WI38 (cell line): ENCODE measurements at regions not wholly inside any gene's neighbourhood (a gene's known extent, or its start where the extent isn't known, plus 50 kb on each side); places are given as distances from the start of the nearest gene placed in this dataset.
"Not testable (repeated sequence)": the region's sequence is repeated elsewhere in the genome, so short reads cannot be mapped to it uniquely, and the experiment has no call there.

Source experiments
- H3K4me3 ChIP-seq: 2 replicates; pipeline ENCODE4 v1.5.1; 2011; ENCODE audit warnings: low read depth, mild to moderate bottlenecking, control low read depth, low read length
- TF ChIP-seq, protein P1 (sequence below): IDR thresholded peaks from 2 replicates; pipeline ENCODE4 v1.5.1; 2012; ENCODE audit warnings: low read depth, mild to moderate bottlenecking, control low read depth, low read length

DNA sequence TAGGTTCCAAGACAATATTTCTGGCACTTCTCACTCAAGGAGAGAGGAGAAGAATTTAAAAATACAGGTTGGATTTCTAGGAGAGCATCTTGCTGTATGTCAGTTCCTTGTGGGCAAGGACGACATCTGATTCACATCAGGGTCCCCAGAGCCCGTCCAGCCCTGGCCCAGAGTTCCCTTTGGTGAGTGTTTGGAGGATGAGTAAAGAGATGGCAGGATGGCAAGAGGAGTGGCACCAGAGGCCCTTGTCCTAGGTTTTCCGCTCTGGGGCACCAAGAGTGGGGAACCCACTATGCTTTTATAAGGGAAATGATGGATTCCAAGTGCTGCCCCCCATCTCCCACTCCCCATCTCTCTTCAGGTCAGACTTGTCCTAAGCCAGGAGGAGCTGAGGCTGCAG is 181.8 kb downstream of the TBC1D2B start:
- TF ChIP-seq, protein P1, sequence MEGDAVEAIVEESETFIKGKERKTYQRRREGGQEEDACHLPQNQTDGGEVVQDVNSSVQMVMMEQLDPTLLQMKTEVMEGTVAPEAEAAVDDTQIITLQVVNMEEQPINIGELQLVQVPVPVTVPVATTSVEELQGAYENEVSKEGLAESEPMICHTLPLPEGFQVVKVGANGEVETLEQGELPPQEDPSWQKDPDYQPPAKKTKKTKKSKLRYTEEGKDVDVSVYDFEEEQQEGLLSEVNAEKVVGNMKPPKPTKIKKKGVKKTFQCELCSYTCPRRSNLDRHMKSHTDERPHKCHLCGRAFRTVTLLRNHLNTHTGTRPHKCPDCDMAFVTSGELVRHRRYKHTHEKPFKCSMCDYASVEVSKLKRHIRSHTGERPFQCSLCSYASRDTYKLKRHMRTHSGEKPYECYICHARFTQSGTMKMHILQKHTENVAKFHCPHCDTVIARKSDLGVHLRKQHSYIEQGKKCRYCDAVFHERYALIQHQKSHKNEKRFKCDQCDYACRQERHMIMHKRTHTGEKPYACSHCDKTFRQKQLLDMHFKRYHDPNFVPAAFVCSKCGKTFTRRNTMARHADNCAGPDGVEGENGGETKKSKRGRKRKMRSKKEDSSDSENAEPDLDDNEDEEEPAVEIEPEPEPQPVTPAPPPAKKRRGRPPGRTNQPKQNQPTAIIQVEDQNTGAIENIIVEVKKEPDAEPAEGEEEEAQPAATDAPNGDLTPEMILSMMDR: no peak
- H3K4me3 ChIP-seq: no peak overlapping the region

DNA sequence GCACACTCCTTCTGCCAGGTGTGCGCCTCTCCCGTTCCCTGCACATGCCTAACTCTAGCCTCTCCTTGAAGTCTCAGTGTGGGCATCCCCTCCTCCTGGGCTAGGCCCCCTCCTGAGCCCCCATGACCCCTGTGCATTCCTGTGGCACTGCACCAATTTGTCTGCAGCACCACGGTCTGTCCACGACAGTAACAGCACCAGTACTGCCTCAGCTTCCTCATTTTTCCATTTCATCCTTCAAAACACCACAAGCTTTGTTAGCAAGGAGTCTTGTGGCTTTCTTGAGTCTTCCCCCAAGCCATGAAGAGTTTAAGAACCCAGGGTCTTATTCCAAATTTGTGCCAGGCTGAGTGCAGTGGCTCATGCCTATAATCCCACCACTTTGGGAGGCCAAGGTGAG is 182.4 kb downstream of the TBC1D2B start:
- H3K4me3 ChIP-seq: not testable (repeated sequence)

DNA sequence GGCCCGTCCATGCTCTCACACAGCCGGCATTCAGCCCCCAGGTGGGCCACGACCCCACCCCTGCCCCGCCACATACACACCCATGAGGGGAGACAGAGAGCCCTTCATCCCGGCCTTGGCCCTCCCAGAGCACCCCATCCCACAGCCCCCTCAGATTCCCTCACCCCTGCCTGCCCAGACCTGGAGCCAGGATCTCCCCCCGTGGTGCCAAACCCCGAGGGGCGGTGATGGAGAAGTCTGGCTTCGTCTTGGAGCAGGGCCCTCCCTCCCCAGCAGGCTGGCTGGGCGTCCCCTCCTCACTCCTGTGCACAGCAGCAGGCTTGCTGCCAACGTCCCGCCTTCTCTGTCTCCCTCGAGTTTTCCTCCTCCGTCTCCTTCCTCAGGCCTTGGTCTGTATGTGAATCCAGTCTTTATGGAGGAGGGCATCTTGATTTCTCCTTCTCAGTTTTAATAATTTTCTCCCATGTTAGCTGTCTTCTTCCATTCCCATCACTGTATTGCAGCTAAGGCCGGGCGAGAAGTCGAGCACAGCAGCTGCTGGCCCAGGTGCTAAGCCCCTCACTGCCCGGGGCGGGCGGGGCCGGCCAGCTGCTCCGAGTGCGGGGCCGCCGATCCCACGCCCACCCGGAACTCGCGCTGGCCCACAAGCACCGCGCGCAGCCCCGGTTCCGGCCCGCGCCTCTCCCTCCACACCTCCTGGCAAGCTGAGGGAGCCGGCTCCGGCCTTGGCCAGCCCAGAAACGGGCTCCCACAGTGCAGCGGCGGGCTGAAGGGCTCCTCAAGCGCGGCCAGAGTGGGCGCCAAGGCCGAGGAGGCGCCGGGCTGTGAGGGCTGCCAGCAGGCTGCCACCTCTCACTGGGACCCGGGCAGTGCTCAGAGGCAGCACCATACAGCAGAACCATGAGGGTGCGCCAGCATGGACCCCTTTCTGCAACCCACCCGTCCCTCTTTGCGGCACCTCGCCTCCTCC is 183.6 kb downstream of the TBC1D2B start:
- H3K4me3 ChIP-seq: not testable (repeated sequence)

DNA sequence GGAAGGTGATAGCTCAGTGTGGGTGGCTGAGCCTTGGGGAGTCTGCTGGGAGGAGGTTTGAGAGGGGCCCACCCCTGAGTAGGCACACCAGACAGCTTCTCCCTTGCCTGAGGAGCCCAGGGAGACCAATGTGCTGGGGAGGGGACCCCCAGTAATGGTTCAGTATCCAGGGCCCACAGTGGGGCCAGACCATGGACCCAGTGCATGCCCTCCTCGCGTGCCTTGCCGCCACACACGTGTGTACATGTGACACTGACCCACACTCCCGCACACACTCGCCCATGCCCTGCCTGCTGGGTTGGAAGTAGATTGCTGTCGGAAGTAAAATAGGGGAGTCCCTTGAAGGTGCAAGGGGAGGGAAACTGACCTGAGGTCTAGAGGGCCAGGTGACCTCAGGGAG is 184.3 kb downstream of the TBC1D2B start:
- H3K4me3 ChIP-seq: not testable (repeated sequence)

DNA sequence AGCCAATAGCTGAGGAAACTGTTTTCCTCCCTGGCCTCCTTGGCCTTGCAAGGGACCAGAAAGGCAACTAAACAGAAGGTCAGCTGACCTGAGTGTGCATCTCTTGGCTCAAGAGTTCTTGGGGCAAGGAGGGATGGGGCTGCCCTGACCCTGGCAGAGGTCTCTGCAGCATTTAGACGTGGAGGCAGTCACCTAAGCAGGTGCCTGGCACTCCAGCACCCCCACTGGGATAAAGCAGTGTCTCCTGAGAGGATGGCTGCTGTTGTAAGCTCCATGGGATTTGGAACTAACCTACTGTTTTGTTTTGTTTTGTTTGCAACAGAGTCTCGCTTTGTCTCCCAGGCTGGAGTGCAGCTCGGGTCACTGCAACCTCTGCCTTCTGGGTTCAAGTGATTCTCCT is 185.2 kb downstream of the TBC1D2B start:
- TF ChIP-seq, protein P1: no peak

DNA sequence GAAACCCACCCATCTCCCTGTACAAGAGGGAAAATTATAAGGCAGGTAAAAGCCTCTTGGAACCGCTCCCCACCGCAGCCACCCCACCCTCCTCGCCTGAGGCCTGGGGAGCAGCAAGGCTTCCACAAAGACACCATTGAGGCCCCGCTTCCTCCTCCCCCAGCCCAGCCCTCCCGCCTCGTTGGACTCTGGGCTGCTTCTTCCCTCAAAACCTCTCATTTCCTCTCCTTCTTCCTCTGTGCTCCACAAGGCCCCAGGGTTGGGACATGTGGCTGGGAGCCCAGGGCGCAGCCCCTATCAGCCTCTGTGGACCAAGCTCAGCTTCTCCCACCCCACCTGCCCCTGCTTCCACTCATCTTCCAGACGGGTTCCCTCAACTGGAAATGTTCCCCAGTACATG is 185.6 kb downstream of the TBC1D2B start:
- H3K4me3 ChIP-seq: not testable (repeated sequence)

More for the DNA sequence above, 185.2 kb downstream of the TBC1D2B start:
- H3K4me3 ChIP-seq: no peak overlapping the region

DNA sequence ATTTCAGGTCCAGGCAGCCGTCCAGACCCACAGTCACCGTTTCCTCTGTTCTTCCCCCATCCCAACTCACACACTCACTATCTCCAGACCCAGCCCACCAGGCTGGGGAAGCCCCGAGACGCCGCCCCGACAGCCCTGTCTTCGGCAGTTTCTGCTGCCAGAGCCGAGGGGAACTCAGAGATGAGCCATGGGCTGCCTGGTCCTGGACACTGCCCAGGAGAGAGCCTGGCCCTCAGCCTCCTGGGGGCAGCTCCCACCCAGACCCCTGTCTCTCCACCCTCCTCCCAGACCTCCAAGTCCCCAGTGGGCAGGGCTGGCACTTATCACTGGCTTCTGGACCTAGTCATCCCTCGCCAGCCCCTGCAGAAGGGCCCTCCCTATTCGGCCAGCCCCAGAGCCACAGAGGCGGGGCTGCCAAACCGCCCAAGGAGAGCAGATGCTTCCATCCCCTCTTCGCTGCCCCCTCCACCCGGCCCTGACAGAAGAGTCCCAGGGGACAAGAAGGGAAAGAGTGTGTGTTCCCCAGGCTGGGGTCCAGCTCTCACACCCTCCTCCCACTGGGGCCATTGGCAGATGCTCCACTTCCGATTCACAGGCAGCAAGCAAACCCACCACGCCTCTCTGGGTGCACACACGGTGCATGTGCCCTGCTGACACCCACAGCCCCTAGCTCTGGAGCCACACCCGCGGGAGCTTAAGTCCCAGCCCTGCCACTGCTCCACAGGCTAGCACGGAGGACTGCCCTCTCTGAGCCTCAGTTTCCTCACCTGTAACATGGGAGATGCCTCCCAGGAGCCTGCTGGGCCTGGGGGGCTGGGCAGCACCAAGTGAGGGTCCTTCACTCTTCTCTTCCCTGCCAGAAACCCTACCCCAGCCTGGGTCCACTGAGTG is 186.4 kb downstream of the TBC1D2B start:
- H3K4me3 ChIP-seq: not testable (repeated sequence)

DNA sequence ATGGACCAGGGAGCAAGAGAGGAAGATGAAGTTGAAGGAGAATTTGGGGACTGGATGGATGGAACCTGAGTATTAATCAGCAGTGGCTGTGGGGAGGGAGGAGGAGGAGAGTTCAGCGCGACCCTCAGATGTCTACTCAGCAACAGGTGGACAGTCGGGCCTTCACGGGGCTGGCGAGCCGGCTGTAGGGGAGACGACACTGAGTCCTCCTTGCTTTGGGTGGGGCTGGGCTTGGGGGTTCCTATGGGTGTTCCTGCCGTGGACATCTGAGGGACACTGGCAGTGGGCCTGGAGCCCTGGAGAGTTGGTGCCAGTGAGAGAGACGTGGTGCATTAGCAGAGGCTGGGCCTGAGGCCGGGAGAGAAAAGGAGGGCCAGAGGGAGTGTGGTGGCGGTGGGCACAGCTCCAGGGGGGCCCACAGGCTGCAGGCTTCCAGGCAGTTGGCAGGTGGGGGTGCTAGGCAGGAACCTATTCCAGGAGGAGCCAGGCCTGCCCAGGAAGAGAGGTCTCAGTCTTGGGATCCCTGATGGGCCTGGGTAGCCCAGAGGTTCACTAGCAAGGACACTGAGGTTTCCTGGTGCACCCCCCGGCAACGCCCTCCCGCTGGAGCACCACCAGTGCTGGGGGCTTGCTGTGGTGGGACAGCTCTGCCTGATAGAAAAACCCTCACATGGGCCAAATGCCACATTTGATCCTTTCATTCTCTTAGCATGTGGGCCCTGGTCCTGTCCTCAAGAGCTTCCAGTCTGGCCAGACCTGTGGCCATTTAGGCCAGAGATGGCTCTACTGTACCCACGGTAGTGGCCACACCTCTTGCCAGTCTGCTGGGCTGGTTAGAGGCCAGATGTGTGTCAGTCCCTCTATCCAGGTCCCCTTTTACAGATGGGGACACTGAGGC is 187.4 kb downstream of the TBC1D2B start:
- H3K4me3 ChIP-seq: not testable (repeated sequence)

DNA sequence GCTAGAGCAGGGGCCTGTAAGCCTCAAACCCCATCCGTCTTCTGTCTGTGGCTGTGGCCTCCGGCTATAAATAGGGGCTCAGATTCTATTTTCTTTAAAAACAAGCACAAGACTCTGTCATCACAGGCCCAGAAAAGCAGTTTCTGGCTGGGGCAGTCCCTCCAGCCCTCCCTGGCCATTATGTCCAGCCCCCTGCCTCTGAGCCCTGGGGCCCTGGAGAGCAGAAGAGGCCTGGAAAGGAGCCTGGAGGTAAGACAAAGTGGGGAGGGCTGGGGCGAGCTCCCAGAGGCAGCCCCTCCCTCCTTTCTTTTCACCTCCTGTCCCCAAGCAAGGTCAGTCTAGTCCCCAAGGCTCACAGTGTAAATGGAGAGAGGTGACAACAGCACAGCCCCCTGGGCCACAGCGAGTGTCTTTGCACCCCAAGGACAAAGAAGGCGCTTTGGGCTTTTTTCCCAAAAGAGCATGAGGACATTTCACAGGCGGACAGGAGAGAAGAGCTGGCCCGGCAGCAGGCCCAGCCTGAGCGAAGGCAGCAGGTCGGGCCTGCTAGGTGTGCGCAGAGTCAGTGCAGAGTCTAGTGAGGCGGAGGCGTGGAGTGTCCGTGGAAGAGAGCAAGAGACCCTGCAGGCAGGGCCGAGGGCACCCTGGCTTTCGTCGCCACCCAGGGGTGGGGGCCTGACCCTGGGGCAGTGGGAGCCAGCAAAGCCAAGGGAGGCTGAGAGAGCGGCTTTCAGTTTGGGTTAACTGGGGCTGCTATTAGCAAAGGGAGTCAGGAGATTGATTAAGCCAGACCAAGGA is 188.3 kb downstream of the TBC1D2B start:
- TF ChIP-seq, protein P1: no peak
- no peak overlapping the region for H3K4me3 ChIP-seq

DNA sequence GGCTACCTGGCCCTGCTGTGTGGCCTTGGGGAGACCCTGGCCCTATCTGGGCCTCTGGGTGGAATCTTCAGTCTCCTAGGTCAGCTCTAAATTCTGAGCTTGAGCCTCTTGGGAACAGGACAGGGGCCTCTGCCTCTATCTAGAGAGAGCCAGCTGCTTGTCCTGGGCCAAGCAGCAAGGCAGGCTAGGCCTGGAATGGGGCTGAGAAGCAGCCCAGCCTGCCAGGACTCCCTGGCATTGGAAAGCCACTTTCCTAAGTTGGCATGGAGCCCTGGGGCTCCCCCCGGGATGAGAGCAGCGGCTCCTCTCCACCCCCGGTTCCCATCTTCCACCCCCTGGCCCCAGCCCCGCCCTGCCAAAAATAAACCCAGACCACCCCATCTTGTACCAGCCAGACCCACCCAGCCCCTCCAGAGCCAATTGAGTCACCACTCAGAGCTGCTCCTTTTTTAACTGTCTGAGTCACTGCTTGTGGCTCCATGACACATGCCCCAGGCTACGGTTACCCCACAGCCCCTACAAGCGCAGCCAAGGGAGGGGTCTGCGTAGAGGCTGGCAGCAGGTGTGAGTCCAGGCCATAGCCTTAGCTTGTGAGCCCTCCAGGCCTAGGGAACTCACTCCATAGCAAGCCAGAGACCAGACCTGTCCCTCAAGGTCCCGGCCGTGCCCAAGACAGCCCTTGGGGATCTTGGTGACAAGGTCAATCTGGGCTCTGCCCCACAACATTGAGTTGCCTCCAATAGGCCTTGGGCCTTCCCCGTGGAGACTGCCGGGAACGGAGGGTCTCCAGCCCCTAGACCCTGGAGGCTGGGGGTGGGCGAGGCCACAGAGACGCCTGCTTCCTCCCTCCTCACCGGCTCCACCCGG is 189.7 kb downstream of the TBC1D2B start:
- not testable (repeated sequence) for H3K4me3 ChIP-seq
